Lower leg skin (tissue), 4 donors: ENCODE measurements at regions not wholly inside any gene's neighbourhood (a gene's known extent, or its start where the extent isn't known, plus 50 kb on each side); places are given as distances from the start of the nearest gene placed in this dataset.
"Not testable (repeated sequence)": the region's sequence is repeated elsewhere in the genome, so short reads cannot be mapped to it uniquely, and the experiment has no call there.

ENCODE experiments used
- DNase-seq, 2 donors: peaks; one replicate each; pipeline ENCODE4 v3.0.0-alpha.2; 2019; ENCODE audit warnings: low spot score in 2 of 2
- H3K4me3 ChIP-seq: fragments of 200-600 bp; sonication (generic); 2 replicates; pipeline ENCODE4 v1.5.1; 2017; ENCODE audit warnings: mild to moderate bottlenecking, low read depth; ENCODE audit not compliant: poor library complexity, severe bottlenecking
- CTCF ChIP-seq, 3 donors: fragments of 450-650 bp; IDR thresholded peaks; one replicate each; pipeline ENCODE4 v1.5.1; 2016; ENCODE audit warnings: antibody characterized with exemption in 3 of 3, mild to moderate bottlenecking in 3 of 3, moderate library complexity in 2 of 3
- POLR2A ChIP-seq, 2 donors: fragments of 450-650 bp; IDR thresholded peaks; one replicate each; pipeline ENCODE4 v1.6.1; 2016 to 2017; ENCODE audit warnings: antibody characterized with exemption in 2 of 2, mild to moderate bottlenecking in 1 of 2, moderate library complexity in 1 of 2
- WGBS, 2 donors: methylation state at CpG; one replicate each; pipeline ENCODE4 v1.1.5; 2018; 5-methylcytosine and 5-hydroxymethylcytosine counted together
- intact Hi-C: fragments of 100-400 bp; cut with DNase I; formaldehyde crosslinking; loops from one replicate; pipeline ENCODE4 v1.15.0; 2023; ENCODE audit warnings: low total_unique reads

- WGBS, 2 donors: 81 to 82% methylated on average over 2 of the region's 2 CpGs
- TF ChIP-seq POLR2A (IDR thresholded peaks at IDR 0.05) (no peak), CTCF (IDR thresholded peaks at IDR 0.05) (no peak)
- DNase-seq: no peak
- H3K4me3 ChIP-seq: no peak overlapping the region
- intact Hi-C loops: no loop called here
Observed at GRCh38 chr6:67935976-67936477, 699.1 kb upstream of the ADGRB3 start.

DNA sequence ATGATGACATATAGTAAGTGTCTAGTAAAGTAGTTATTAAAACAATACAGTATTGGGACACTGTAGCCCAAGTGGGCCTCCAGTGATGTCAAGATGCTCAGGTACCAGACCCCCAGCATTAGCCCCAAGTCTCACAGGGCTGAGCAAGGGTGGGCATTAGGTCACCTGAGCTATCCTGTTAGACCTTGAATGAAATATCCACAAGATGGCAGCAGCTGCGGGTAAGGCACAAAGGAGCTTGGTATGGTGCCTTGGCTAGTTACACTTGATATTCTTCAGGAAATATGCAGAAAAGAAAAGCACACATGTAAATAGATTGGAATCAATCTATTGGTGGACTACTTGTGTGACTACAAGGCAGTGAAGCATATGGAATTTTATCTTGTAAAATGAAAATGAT lies 701.8 kb upstream of the ADGRB3 start:
- WGBS, 2 donors: 70 to 73% methylated on average over 1 of the region's 1 CpG
- H3K4me3 ChIP-seq: no peak overlapping the region
- no peak for TF ChIP-seq CTCF (IDR thresholded peaks at IDR 0.05)
- no peak for TF ChIP-seq POLR2A (IDR thresholded peaks at IDR 0.05)
- DNase-seq: no peak
- intact Hi-C loops: no loop called here

- WGBS, 2 donors: 57 to 90% methylated on average over 2 of the region's 3 CpGs
- DNase-seq, intact Hi-C loops, H3K4me3 ChIP-seq: not testable (repeated sequence)
Observed at GRCh38 chr6:67922588-67922987, 712.5 kb upstream of the ADGRB3 start.

- WGBS, 2 donors: 89 to 96% methylated on average over 1 of the region's 1 CpG
- H3K4me3 ChIP-seq, DNase-seq, intact Hi-C loops: not testable (repeated sequence)
Observed at GRCh38 chr6:67920040-67920439, 715.0 kb upstream of the ADGRB3 start.

GRCh38 chr6:67916399-67916798 lies 718.7 kb upstream of the ADGRB3 start:
- DNase-seq: no peak
- 43 to 53% methylated on average over 2 of the region's 2 CpGs for WGBS, 2 donors
- H3K4me3 ChIP-seq: no peak overlapping the region
- no peak for TF ChIP-seq POLR2A (IDR thresholded peaks at IDR 0.05)
- TF ChIP-seq CTCF (IDR thresholded peaks at IDR 0.05): no peak
- intact Hi-C loops: no loop called here

DNA sequence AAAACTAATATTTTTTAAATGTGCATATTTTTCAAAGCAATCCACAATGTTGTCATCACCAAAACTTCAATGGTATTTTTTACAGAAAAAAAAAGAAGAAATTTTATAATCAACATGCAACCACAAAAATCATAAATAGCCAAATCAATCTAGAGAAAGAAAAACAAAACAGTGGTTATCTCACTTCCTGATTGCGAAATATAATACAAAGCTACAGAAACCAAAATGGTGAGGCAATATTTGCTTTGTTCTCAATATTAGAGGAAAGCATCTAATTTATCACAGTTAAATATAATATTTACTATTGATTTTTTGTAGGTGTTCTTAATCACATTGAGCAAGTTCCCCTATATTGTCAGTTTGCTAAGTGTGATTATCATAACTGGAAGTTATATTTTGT lies 720.7 kb upstream of the ADGRB3 start:
- intact Hi-C loops: no loop called here
- WGBS, 2 donors: 2 to 38% methylated on average over 1 of the region's 1 CpG
- DNase-seq: no peak
- no peak overlapping the region for H3K4me3 ChIP-seq
- TF ChIP-seq CTCF (IDR thresholded peaks at IDR 0.05) (no peak), POLR2A (IDR thresholded peaks at IDR 0.05) (no peak)

GRCh38 chr6:67909354-67909753 lies 725.7 kb upstream of the ADGRB3 start:
- 83 to 86% methylated on average over 2 of the region's 2 CpGs for WGBS, 2 donors
- no peak overlapping the region for H3K4me3 ChIP-seq
- intact Hi-C loops: no loop called here
- no peak for DNase-seq
- no peak for TF ChIP-seq CTCF (IDR thresholded peaks at IDR 0.05)
- no peak for TF ChIP-seq POLR2A (IDR thresholded peaks at IDR 0.05)
